ENCODE measurements at regions not wholly inside any gene's neighbourhood (a gene's known extent, or its start where the extent isn't known, plus 50 kb on each side); places are given as distances from the start of the nearest gene placed in this dataset.

GRCh38 chr12:97745406-97746101 is 282.9 kb downstream of the RMST start:
- Histone ChIP-seq H3K9me3 (ENCODE audit: control insufficient read depth in 2 of 3, low read length in 3 of 3) (no peaks in the 10 kb centered on the region), H3K27ac (ENCODE audit: low read depth, low read length) (no peak overlapping the region), H3K27me3 (ENCODE audit: control insufficient read depth in 2 of 2, insufficient read depth in 2 of 2, low read length in 2 of 2) (no peaks in the 10 kb centered on the region), H3K4me3 (ENCODE audit: low read length) (no peak overlapping the region), H3K36me3 (ENCODE audit: control insufficient read depth in 2 of 3, insufficient read depth in 3 of 3, low read length in 3 of 3) (no peaks in the 10 kb centered on the region), H3K4me1 (ENCODE audit: control insufficient read depth in 2 of 2, insufficient read depth in 2 of 2, low read length in 2 of 2) (no peaks in the 10 kb centered on the region)
- DNase-seq (no peak), ATAC-seq (no peak)
- peaks cover 0 to 12% (median 3%) of the 10 kb centered on the region in 11 donors for H3K9me3 Mint-ChIP-seq
- H3K4me1 Mint-ChIP-seq = no peaks in the 10 kb centered on the region
- no peak overlapping the region for H3K4me3 Mint-ChIP-seq
- CTCF ChIA-PET = no interaction called here
- no peaks in the 10 kb centered on the region for H3K36me3 Mint-ChIP-seq
- POLR2A ChIA-PET = no interaction called here
- H3K27ac Mint-ChIP-seq = no peak overlapping the region
- no peaks in the 10 kb centered on the region for H3K27me3 Mint-ChIP-seq
- intact Hi-C loops (cut with micrococcal nuclease) = no loop called here

DNA sequence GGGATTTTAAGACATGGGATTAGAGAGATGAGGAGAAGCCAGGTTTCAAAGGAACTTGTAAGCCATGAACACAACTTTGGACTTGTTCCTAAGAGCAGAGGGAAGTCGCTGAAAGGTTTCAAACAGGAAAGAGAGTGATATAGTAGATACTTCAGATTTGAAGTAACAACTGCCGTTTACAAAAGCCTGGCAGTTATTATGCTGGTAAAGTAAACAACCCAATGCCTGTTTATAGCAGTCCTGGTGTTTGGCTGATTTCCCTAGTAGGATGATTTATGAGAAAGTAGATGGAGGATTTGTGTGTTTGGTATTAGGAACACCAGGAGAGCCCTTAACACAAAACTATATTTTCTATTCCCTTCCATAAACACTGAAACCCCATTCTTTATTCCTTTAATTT is 285.7 kb downstream of the RMST start:
- H3K27ac Mint-ChIP-seq = no peak overlapping the region
- H3K4me3 ChIP-seq (ENCODE audit: low read length) = no peak overlapping the region
- H3K27me3 Mint-ChIP-seq = no peaks in the 10 kb centered on the region
- peaks cover 0 to 17% (median 4%) of the 10 kb centered on the region in 11 donors for H3K9me3 Mint-ChIP-seq
- H3K4me3 Mint-ChIP-seq = no peak overlapping the region
- ATAC-seq = no peak
- no peaks in the 10 kb centered on the region for H3K36me3 ChIP-seq (ENCODE audit: control insufficient read depth in 2 of 3, insufficient read depth in 3 of 3, low read length in 3 of 3)
- H3K36me3 Mint-ChIP-seq = no peaks in the 10 kb centered on the region
- H3K27ac ChIP-seq (ENCODE audit: low read depth, low read length) = no peak overlapping the region
- no peaks in the 10 kb centered on the region for H3K4me1 ChIP-seq (ENCODE audit: control insufficient read depth in 2 of 2, insufficient read depth in 2 of 2, low read length in 2 of 2)
- H3K4me1 Mint-ChIP-seq = no peaks in the 10 kb centered on the region
- H3K27me3 ChIP-seq (ENCODE audit: control insufficient read depth in 2 of 2, insufficient read depth in 2 of 2, low read length in 2 of 2) = no peaks in the 10 kb centered on the region
- H3K9me3 ChIP-seq (ENCODE audit: control insufficient read depth in 2 of 3, low read length in 3 of 3) = no peaks in the 10 kb centered on the region
- POLR2A ChIA-PET = no interaction called here
- CTCF ChIA-PET = no interaction called here
- no peak for DNase-seq
- intact Hi-C loops (cut with micrococcal nuclease) = no loop called here

GRCh38 chr12:97751704-97752103 is 289.1 kb downstream of the RMST start:
- CTCF ChIA-PET = interaction anchor here (0.7 kb wide), 1 partner anchor 283 kb away, joined by 3 read pairs; no protein-coding TSS in a partner anchor
- Mint-ChIP-seq H3K4me1 (no peaks in the 10 kb centered on the region), H3K9me3 (peaks cover 0 to 13% (median 2%) of the 10 kb centered on the region in 11 donors), H3K36me3 (no peaks in the 10 kb centered on the region), H3K27me3 (no peaks in the 10 kb centered on the region), H3K4me3 (no peak overlapping the region), H3K27ac (no peak overlapping the region)
- DNase-seq (no peak), ATAC-seq (no peak)
- no peaks in the 10 kb centered on the region for H3K9me3 ChIP-seq (ENCODE audit: control insufficient read depth in 2 of 3, low read length in 3 of 3)
- POLR2A ChIA-PET = no interaction called here
- intact Hi-C loops (cut with micrococcal nuclease) = no loop called here
- no peaks in the 10 kb centered on the region for H3K27me3 ChIP-seq (ENCODE audit: control insufficient read depth in 2 of 2, insufficient read depth in 2 of 2, low read length in 2 of 2)
- H3K4me1 ChIP-seq (ENCODE audit: control insufficient read depth in 2 of 2, insufficient read depth in 2 of 2, low read length in 2 of 2) = no peaks in the 10 kb centered on the region
- no peak overlapping the region for H3K4me3 ChIP-seq (ENCODE audit: low read length)
- no peak overlapping the region for H3K27ac ChIP-seq (ENCODE audit: low read depth, low read length)
- H3K36me3 ChIP-seq (ENCODE audit: control insufficient read depth in 2 of 3, insufficient read depth in 3 of 3, low read length in 3 of 3) = no peaks in the 10 kb centered on the region

GRCh38 chr12:97752129-97752528 is 289.5 kb downstream of the RMST start:
- Histone ChIP-seq H3K9me3 (ENCODE audit: control insufficient read depth in 2 of 3, low read length in 3 of 3) (no peaks in the 10 kb centered on the region), H3K27ac (ENCODE audit: low read depth, low read length) (no peak overlapping the region), H3K4me3 (ENCODE audit: low read length) (no peak overlapping the region), H3K4me1 (ENCODE audit: control insufficient read depth in 2 of 2, insufficient read depth in 2 of 2, low read length in 2 of 2) (no peaks in the 10 kb centered on the region), H3K36me3 (ENCODE audit: control insufficient read depth in 2 of 3, insufficient read depth in 3 of 3, low read length in 3 of 3) (no peaks in the 10 kb centered on the region), H3K27me3 (ENCODE audit: control insufficient read depth in 2 of 2, insufficient read depth in 2 of 2, low read length in 2 of 2) (no peaks in the 10 kb centered on the region)
- Mint-ChIP-seq H3K36me3 (no peaks in the 10 kb centered on the region), H3K27me3 (no peaks in the 10 kb centered on the region), H3K4me1 (no peaks in the 10 kb centered on the region), H3K4me3 (no peak overlapping the region), H3K27ac (no peak overlapping the region), H3K9me3 (peaks cover 0 to 13% (median 2%) of the 10 kb centered on the region in 11 donors)
- ChIA-PET POLR2A (no interaction called here), CTCF (interaction anchor here (0.7 kb wide), 1 partner anchor 282 kb away, joined by 3 read pairs; no protein-coding TSS in a partner anchor)
- intact Hi-C loops (cut with micrococcal nuclease) = no loop called here
- ATAC-seq (no peak), DNase-seq (no peak)

DNA sequence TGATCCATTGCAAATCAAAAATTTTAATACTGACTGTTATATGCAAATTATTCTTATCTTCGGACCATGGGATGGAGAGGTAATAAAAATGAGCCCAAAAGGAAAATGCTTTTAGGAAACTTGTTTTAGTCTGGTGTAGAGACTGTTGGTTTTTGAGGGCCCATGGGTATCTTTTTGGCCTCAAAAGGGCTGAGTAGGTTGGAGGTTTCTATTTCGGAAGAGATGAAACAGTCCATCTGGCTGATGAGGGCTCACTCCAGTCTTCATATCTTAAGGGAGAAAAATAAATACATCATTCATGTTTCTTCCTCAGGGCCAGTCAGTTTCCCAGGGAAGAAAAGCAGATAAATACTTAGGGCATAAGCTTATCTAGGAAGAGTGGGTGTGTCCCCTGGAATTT is 290.7 kb downstream of the RMST start:
- Mint-ChIP-seq H3K27me3 (no peaks in the 10 kb centered on the region), H3K36me3 (no peaks in the 10 kb centered on the region), H3K4me3 (no peak overlapping the region), H3K4me1 (no peaks in the 10 kb centered on the region), H3K9me3 (peaks cover 0 to 12% (median 2%) of the 10 kb centered on the region in 11 donors), H3K27ac (no peak overlapping the region)
- Histone ChIP-seq H3K36me3 (ENCODE audit: control insufficient read depth in 2 of 3, insufficient read depth in 3 of 3, low read length in 3 of 3) (no peaks in the 10 kb centered on the region), H3K4me3 (ENCODE audit: low read length) (no peak overlapping the region), H3K4me1 (ENCODE audit: control insufficient read depth in 2 of 2, insufficient read depth in 2 of 2, low read length in 2 of 2) (no peaks in the 10 kb centered on the region), H3K27ac (ENCODE audit: low read depth, low read length) (no peak overlapping the region), H3K9me3 (ENCODE audit: control insufficient read depth in 2 of 3, low read length in 3 of 3) (no peaks in the 10 kb centered on the region), H3K27me3 (ENCODE audit: control insufficient read depth in 2 of 2, insufficient read depth in 2 of 2, low read length in 2 of 2) (no peaks in the 10 kb centered on the region)
- no peak for DNase-seq
- ChIA-PET POLR2A (no interaction called here), CTCF (no interaction called here)
- intact Hi-C loops (cut with micrococcal nuclease) = no loop called here
- no peak for ATAC-seq

DNA sequence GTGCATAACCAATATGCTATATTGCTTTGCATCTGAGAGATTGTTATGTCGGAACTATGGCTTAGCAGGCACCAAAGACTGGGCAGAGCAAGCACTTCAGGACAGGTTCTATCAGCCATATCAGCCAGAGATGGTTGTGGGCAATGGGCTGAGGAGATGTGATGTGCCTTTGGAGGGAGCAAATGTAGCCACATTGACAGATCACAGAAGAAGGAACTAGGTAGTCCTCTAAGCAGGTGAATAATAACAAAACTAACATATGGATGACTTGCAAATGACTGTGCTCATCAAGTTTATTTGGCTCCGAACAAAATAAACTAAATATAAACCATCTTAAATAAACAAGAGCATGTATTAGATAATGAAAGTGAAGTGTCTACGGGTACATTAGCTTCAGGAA is 291.7 kb downstream of the RMST start:
- no peaks in the 10 kb centered on the region for H3K9me3 ChIP-seq (ENCODE audit: control insufficient read depth in 2 of 3, low read length in 3 of 3)
- no peak overlapping the region for H3K4me3 Mint-ChIP-seq
- H3K4me1 ChIP-seq (ENCODE audit: control insufficient read depth in 2 of 2, insufficient read depth in 2 of 2, low read length in 2 of 2) = no peaks in the 10 kb centered on the region
- ChIA-PET POLR2A (no interaction called here), CTCF (no interaction called here)
- intact Hi-C loops (cut with micrococcal nuclease) = no loop called here
- peaks cover 0 to 12% (median 2%) of the 10 kb centered on the region in 11 donors for H3K9me3 Mint-ChIP-seq
- no peaks in the 10 kb centered on the region for H3K27me3 ChIP-seq (ENCODE audit: control insufficient read depth in 2 of 2, insufficient read depth in 2 of 2, low read length in 2 of 2)
- no peak overlapping the region for H3K27ac Mint-ChIP-seq
- H3K27me3 Mint-ChIP-seq = no peaks in the 10 kb centered on the region
- H3K4me1 Mint-ChIP-seq = no peaks in the 10 kb centered on the region
- ATAC-seq (no peak), DNase-seq (no peak)
- no peaks in the 10 kb centered on the region for H3K36me3 Mint-ChIP-seq
- no peak overlapping the region for H3K27ac ChIP-seq (ENCODE audit: low read depth, low read length)
- H3K36me3 ChIP-seq (ENCODE audit: control insufficient read depth in 2 of 3, insufficient read depth in 3 of 3, low read length in 3 of 3) = no peaks in the 10 kb centered on the region
- H3K4me3 ChIP-seq (ENCODE audit: low read length) = no peak overlapping the region

DNA sequence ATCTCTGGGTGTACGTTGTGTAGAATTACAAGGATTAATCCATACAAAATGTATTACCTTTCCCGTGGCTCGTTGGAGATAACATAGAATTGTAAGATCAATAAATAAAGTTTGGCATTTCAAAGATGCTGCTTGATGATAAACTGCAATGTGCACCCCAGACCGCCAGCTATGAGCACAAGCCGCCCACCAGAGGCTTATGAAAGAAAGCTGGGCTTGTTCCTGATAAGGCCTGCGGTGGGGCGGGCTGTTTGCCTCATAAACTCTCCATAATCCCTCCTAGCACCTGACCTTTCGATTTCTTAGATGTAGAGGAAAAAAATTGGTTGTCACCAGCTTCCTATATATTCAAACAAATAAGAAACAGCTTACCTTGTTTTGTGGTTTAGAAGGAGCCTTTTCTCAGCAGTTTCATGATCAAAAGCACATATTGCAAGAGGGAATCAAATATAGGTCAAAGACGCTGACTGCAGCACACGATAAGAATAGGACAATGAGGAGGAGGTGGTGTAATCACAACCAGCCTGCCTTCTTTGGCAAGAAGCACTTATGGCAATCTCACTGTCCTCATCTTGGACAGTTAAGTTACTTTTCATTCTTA is 293.6 kb downstream of the RMST start:
- CTCF ChIA-PET = no interaction called here
- H3K36me3 Mint-ChIP-seq = no peaks in the 10 kb centered on the region

More for the DNA sequence above, 293.6 kb downstream of the RMST start:
- Histone ChIP-seq H3K36me3 (ENCODE audit: control insufficient read depth in 2 of 3, insufficient read depth in 3 of 3, low read length in 3 of 3) (no peaks in the 10 kb centered on the region), H3K27ac (ENCODE audit: low read depth, low read length) (no peak overlapping the region), H3K27me3 (ENCODE audit: control insufficient read depth in 2 of 2, insufficient read depth in 2 of 2, low read length in 2 of 2) (no peaks in the 10 kb centered on the region), H3K4me3 (ENCODE audit: low read length) (no peak overlapping the region), H3K4me1 (ENCODE audit: control insufficient read depth in 2 of 2, insufficient read depth in 2 of 2, low read length in 2 of 2) (no peaks in the 10 kb centered on the region), H3K9me3 (ENCODE audit: control insufficient read depth in 2 of 3, low read length in 3 of 3) (no peaks in the 10 kb centered on the region)
- Mint-ChIP-seq H3K4me1 (no peaks in the 10 kb centered on the region), H3K27me3 (no peaks in the 10 kb centered on the region), H3K4me3 (no peak overlapping the region), H3K27ac (no peak overlapping the region), H3K9me3 (peaks cover 0 to 12% (median 1%) of the 10 kb centered on the region in 11 donors)
- POLR2A ChIA-PET = no interaction called here
- intact Hi-C loops (cut with micrococcal nuclease) = no loop called here
- ATAC-seq (no peak), DNase-seq (no peak)
